Neural progenitor cell (in vitro differentiated cells): ENCODE measurements at regions not wholly inside any gene's neighbourhood (a gene's known extent, or its start where the extent isn't known, plus 50 kb on each side); places are given as distances from the start of the nearest gene placed in this dataset.

ENCODE experiments used
- DNase-seq: peaks from one replicate; pipeline ENCODE4 v3.0.0-alpha.2; 2016; ENCODE audit warnings: low spot score
- H2AFZ ChIP-seq: fragments of 200-600 bp; sonication (generic); replicated peaks from 2 replicates; pipeline ENCODE4 v1.6.1; 2016; ENCODE audit warnings: antibody characterized with exemption
- H3F3A ChIP-seq: fragments of 200-600 bp; sonication (generic); 2 replicates; pipeline ENCODE4 v1.6.1; 2016; ENCODE audit warnings: antibody characterized with exemption, low read depth
- H3K27ac ChIP-seq: fragments of 200-600 bp; sonication (generic); 2 replicates; pipeline ENCODE4 v1.5.1; 2016; ENCODE audit warnings: mild to moderate bottlenecking
- H3K27me3 ChIP-seq: fragments of 200-600 bp; sonication (generic); 2 replicates; pipeline ENCODE4 v1.6.1; 2016; ENCODE audit warnings: mild to moderate bottlenecking, moderate library complexity
- H3K36me3 ChIP-seq: fragments of 200-600 bp; sonication (generic); 2 replicates; pipeline ENCODE4 v1.5.1; 2016
- H3K4me1 ChIP-seq: fragments of 200-600 bp; sonication (generic); 2 replicates; pipeline ENCODE4 v1.6.1; 2016; ENCODE audit warnings: mixed run types
- H3K4me2 ChIP-seq: fragments of 200-600 bp; sonication (generic); 2 replicates; pipeline ENCODE4 v1.6.1; 2016
- H3K4me3 ChIP-seq: fragments of 200-600 bp; sonication (generic); 2 replicates; pipeline ENCODE4 v1.5.1; 2016
- H3K79me2 ChIP-seq: fragments of 200-600 bp; sonication (generic); 2 replicates; pipeline ENCODE4 v1.6.1; 2016; ENCODE audit warnings: low read depth
- H3K9ac ChIP-seq: fragments of 200-600 bp; sonication (generic); 2 replicates; pipeline ENCODE4 v1.6.1; 2016
- H3K9me3 ChIP-seq: fragments of 200-600 bp; sonication (generic); 2 replicates; pipeline ENCODE4 v1.5.1; 2016; ENCODE audit warnings: low read depth
- H4K20me1 ChIP-seq: fragments of 200-600 bp; sonication (generic); 2 replicates; pipeline ENCODE4 v1.6.1; 2016; ENCODE audit warnings: low read depth
- H3K27ac Mint-ChIP-seq: 3 replicates; pipeline ENCODE4 v1.8.0; 2021; ENCODE audit warnings: mixed read lengths
- H3K27me3 Mint-ChIP-seq: 2 replicates; pipeline ENCODE4 v1.8.0; 2022; ENCODE audit warnings: low read depth, mild to moderate bottlenecking, inconsistent platforms, moderate library complexity, mixed read lengths; ENCODE audit not compliant: insufficient read depth
- H3K36me3 Mint-ChIP-seq: 3 replicates; pipeline ENCODE4 v1.8.0; 2021; ENCODE audit warnings: mixed read lengths
- H3K4me1 Mint-ChIP-seq: 3 replicates; pipeline ENCODE4 v1.8.0; 2021; ENCODE audit warnings: mixed read lengths
- H3K4me3 Mint-ChIP-seq: 3 replicates; pipeline ENCODE4 v1.8.0; 2021; ENCODE audit warnings: mild to moderate bottlenecking, moderate library complexity, mixed read lengths
- H3K9me3 Mint-ChIP-seq: 3 replicates; pipeline ENCODE4 v1.8.0; 2020; ENCODE audit warnings: mixed read lengths
- EZH2 ChIP-seq: fragments of 200-600 bp; sonication (generic); IDR thresholded peaks from 2 replicates; pipeline ENCODE4 v1.6.1; 2017; ENCODE audit warnings: antibody characterized with exemption, mild to moderate bottlenecking, moderate library complexity
- EZH2phosphoT487 ChIP-seq: fragments of 200-600 bp; sonication (generic); IDR thresholded peaks from 2 replicates; pipeline ENCODE4 v1.6.1; 2017; ENCODE audit warnings: antibody characterized with exemption
- TF ChIP-seq, protein P1 (sequence below): fragments of 200-600 bp; sonication (generic); IDR thresholded peaks from 2 replicates; pipeline ENCODE4 v1.5.1; 2017; ENCODE audit warnings: antibody characterized with exemption, mild to moderate bottlenecking

GRCh38 chr16:79363484-79363883 lies 237.1 kb downstream of the MAF start:
- TF ChIP-seq, protein P1, sequence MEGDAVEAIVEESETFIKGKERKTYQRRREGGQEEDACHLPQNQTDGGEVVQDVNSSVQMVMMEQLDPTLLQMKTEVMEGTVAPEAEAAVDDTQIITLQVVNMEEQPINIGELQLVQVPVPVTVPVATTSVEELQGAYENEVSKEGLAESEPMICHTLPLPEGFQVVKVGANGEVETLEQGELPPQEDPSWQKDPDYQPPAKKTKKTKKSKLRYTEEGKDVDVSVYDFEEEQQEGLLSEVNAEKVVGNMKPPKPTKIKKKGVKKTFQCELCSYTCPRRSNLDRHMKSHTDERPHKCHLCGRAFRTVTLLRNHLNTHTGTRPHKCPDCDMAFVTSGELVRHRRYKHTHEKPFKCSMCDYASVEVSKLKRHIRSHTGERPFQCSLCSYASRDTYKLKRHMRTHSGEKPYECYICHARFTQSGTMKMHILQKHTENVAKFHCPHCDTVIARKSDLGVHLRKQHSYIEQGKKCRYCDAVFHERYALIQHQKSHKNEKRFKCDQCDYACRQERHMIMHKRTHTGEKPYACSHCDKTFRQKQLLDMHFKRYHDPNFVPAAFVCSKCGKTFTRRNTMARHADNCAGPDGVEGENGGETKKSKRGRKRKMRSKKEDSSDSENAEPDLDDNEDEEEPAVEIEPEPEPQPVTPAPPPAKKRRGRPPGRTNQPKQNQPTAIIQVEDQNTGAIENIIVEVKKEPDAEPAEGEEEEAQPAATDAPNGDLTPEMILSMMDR = no peak
- TF ChIP-seq EZH2 (no peak), EZH2phosphoT487 (no peak)
- Histone ChIP-seq H3F3A (no peaks in the 10 kb centered on the region), H3K9ac (no peak overlapping the region), H3K27ac (no peak overlapping the region), H3K4me1 (no peaks in the 10 kb centered on the region), H4K20me1 (no peaks in the 10 kb centered on the region), H3K9me3 (no peaks in the 10 kb centered on the region), H2AFZ (no peak overlapping the region), H3K79me2 (no peaks in the 10 kb centered on the region), H3K36me3 (no peaks in the 10 kb centered on the region), H3K4me2 (no peak overlapping the region), H3K27me3 (no peaks in the 10 kb centered on the region), H3K4me3 (no peak overlapping the region)
- Mint-ChIP-seq H3K36me3 (no peaks in the 10 kb centered on the region), H3K4me1 (no peaks in the 10 kb centered on the region), H3K27ac (no peak overlapping the region), H3K27me3 (peaks cover 2% of the 10 kb centered on the region), H3K4me3 (no peak overlapping the region), H3K9me3 (peaks cover 7% of the 10 kb centered on the region)
- no peak for DNase-seq

DNA sequence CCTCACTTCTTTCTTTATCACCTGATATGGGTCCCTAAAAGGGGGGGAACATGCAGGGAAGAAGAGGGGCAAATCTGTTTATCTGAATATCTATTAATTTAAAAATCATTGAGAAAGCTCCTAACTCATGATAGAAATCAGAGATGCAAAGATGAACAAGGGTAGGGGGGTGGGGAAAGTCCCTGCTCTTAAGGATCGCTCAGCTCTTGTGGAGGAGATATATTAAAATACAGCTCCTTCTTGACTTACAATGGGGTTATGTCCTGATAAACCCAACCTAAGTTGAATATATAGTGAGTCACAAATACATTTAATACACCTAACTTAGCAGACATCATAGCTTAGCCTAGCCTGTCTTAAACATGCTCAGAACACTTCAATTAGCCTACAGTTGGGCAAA lies 237.5 kb downstream of the MAF start:
- Histone ChIP-seq H3K4me3 (no peak overlapping the region), H2AFZ (no peak overlapping the region), H3F3A (no peaks in the 10 kb centered on the region), H3K36me3 (no peaks in the 10 kb centered on the region), H3K9me3 (no peaks in the 10 kb centered on the region), H3K27ac (no peak overlapping the region), H3K9ac (no peak overlapping the region), H3K79me2 (no peaks in the 10 kb centered on the region), H4K20me1 (no peaks in the 10 kb centered on the region), H3K27me3 (no peaks in the 10 kb centered on the region), H3K4me2 (no peak overlapping the region), H3K4me1 (no peaks in the 10 kb centered on the region)
- H3K27ac Mint-ChIP-seq = no peak overlapping the region
- H3K4me1 Mint-ChIP-seq = no peaks in the 10 kb centered on the region
- peaks cover 7% of the 10 kb centered on the region for H3K9me3 Mint-ChIP-seq
- TF ChIP-seq, protein P1 = no peak
- TF ChIP-seq EZH2 = no peak
- no peak for TF ChIP-seq EZH2phosphoT487
- no peaks in the 10 kb centered on the region for H3K36me3 Mint-ChIP-seq
- H3K4me3 Mint-ChIP-seq = no peak overlapping the region
- no peak for DNase-seq
- H3K27me3 Mint-ChIP-seq = peaks cover 2% of the 10 kb centered on the region

DNA sequence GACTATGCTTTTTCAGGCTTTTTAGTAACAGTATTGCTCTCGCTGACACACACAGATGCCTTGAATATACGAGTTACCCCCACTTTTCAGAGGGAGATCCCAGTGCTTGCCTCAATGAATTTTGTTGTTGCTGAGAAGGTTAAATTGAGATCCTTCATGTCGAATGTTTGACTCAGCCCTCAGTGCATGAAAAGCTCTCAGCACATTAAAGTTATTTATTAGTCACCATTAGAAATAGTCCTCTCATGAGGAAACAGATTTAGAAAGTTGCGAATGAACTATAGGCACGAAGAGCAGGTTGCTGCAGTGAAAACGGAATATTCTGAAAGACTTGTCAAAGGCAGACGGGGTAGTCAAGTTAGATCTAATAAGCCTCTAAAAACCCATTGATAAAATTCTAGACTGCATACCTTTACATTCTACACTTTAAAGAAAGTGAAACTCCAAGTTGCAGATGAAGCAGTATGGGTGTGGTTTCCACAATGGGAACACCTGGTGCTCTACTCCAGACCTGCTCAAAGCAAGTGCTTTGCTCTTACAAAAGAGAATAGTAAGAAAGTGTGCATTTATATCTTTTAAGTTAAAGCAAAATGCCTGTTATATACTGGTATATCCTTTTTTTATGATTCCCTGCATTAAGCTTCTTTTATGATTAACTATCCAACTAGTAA lies 238.1 kb downstream of the MAF start:
- DNase-seq = no peak
- TF ChIP-seq, protein P1 = no peak
- no peak for TF ChIP-seq EZH2phosphoT487
- TF ChIP-seq EZH2 = no peak
- Histone ChIP-seq H3K36me3 (no peaks in the 10 kb centered on the region), H3F3A (no peaks in the 10 kb centered on the region), H3K9me3 (no peaks in the 10 kb centered on the region), H3K4me1 (no peaks in the 10 kb centered on the region), H3K79me2 (no peaks in the 10 kb centered on the region), H3K4me2 (no peak overlapping the region), H2AFZ (no peak overlapping the region), H4K20me1 (no peaks in the 10 kb centered on the region), H3K27ac (no peak overlapping the region), H3K9ac (no peak overlapping the region), H3K27me3 (no peaks in the 10 kb centered on the region), H3K4me3 (no peak overlapping the region)
- peaks cover 2% of the 10 kb centered on the region for H3K27me3 Mint-ChIP-seq
- H3K4me3 Mint-ChIP-seq = no peak overlapping the region
- H3K27ac Mint-ChIP-seq = no peak overlapping the region
- H3K36me3 Mint-ChIP-seq = no peaks in the 10 kb centered on the region
- peaks cover 2% of the 10 kb centered on the region for H3K4me1 Mint-ChIP-seq
- H3K9me3 Mint-ChIP-seq = peaks cover 7% of the 10 kb centered on the region
